ENCODE measurements at regions not wholly inside any gene's neighbourhood (a gene's known extent, or its start where the extent isn't known, plus 50 kb on each side); places are given as distances from the start of the nearest gene placed in this dataset.

DNA sequence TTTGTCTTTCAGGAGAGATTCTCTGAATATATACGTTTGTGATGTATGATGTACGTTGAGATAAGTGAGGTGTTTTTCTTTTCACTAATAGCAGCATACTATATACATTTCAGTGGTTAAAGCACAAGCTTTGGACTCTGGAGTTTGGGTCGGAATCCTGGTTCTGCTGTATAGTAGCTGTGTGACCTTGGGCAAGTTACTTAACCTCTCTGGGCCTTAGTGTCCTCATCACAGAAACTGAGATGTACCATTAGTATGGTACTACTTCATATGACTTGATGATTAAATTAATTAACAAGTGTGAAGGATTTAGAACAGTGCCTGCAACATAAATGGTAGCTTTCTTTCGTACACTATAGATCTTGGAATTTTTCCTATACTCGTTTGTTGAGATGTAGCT, 258.7 kb downstream of the CDCA7 start:
- Histone ChIP-seq H3K27ac (no peak overlapping the region), H3K9me3 (peaks cover 0 to 12% (median 3%) of the 10 kb centered on the region in 8 donors), H3K4me3 (no peak overlapping the region), H3K27me3 (replicated peaks in 1 of 7) (peaks cover 0 to 7% (median 0%) of the 10 kb centered on the region in 7 donors), H3K4me1 (no peaks in the 10 kb centered on the region), H3K36me3 (no peaks in the 10 kb centered on the region)
- 59 to 86% (median 72%) methylated on average over 5 of the region's 5 CpGs for WGBS, 5 donors
- DNase-seq: no peak
- intact Hi-C loops (cut with DNase I; ENCODE audit: low total_unique reads): no loop called here
- TF ChIP-seq POLR2A (IDR thresholded peaks at IDR 0.05): no peak
- TF ChIP-seq, protein P1, sequence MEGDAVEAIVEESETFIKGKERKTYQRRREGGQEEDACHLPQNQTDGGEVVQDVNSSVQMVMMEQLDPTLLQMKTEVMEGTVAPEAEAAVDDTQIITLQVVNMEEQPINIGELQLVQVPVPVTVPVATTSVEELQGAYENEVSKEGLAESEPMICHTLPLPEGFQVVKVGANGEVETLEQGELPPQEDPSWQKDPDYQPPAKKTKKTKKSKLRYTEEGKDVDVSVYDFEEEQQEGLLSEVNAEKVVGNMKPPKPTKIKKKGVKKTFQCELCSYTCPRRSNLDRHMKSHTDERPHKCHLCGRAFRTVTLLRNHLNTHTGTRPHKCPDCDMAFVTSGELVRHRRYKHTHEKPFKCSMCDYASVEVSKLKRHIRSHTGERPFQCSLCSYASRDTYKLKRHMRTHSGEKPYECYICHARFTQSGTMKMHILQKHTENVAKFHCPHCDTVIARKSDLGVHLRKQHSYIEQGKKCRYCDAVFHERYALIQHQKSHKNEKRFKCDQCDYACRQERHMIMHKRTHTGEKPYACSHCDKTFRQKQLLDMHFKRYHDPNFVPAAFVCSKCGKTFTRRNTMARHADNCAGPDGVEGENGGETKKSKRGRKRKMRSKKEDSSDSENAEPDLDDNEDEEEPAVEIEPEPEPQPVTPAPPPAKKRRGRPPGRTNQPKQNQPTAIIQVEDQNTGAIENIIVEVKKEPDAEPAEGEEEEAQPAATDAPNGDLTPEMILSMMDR (IDR thresholded peaks at IDR 0.05 in 8 of 11, conservative IDR thresholded peaks at IDR 0.05 in 3 of 11): no peak
- TF ChIP-seq POLR2AphosphoS5 (IDR thresholded peaks at IDR 0.05): no peak

DNA sequence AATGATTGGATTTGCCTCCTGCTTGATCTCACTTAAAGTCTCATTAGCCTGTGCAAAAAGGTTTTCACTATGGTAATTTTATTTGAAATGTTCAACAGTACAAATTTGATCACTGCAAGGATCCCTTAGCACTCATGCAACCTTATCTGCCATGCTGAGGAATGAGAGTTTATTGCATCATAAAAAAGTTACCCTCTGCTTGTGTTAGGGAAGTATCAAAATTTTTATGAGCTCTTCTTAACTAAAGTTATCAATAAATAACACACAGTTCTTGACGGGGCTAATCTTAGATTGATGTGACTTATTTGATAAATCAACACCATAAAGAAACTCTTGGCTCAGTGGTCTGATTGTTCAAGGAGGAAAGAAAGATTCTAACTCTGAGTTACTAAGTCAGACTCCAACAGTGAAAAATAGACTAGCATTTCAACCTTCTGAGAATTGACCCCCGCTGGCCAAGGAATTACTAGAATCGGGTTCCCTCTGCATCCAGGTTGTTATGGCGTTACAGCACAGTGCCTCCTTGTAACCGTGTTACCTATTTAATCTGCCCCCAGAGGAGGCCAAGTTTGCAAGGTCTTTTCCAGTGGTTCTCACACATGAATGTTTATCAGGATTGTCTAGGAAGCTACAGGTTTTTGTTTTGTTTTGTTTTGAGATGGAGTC, 259.7 kb downstream of the CDCA7 start:
- no peak overlapping the region for H3K27ac ChIP-seq
- TF ChIP-seq, protein P1 (IDR thresholded peaks at IDR 0.05 in 8 of 11, conservative IDR thresholded peaks at IDR 0.05 in 3 of 11): no peak
- TF ChIP-seq POLR2A (IDR thresholded peaks at IDR 0.05) (no peak), POLR2AphosphoS5 (IDR thresholded peaks at IDR 0.05) (no peak)
- 86 to 91% (median 87%) methylated on average over 5 of the region's 5 CpGs for WGBS, 5 donors
- no peaks in the 10 kb centered on the region for H3K36me3 ChIP-seq
- peaks cover 0 to 12% (median 3%) of the 10 kb centered on the region in 8 donors for H3K9me3 ChIP-seq
- no peak for DNase-seq
- intact Hi-C loops (cut with DNase I; ENCODE audit: low total_unique reads): no loop called here
- no peaks in the 10 kb centered on the region for H3K4me1 ChIP-seq
- no peak overlapping the region for H3K4me3 ChIP-seq
- H3K27me3 ChIP-seq (replicated peaks in 1 of 7): peaks cover 0 to 7% (median 0%) of the 10 kb centered on the region in 7 donors

DNA sequence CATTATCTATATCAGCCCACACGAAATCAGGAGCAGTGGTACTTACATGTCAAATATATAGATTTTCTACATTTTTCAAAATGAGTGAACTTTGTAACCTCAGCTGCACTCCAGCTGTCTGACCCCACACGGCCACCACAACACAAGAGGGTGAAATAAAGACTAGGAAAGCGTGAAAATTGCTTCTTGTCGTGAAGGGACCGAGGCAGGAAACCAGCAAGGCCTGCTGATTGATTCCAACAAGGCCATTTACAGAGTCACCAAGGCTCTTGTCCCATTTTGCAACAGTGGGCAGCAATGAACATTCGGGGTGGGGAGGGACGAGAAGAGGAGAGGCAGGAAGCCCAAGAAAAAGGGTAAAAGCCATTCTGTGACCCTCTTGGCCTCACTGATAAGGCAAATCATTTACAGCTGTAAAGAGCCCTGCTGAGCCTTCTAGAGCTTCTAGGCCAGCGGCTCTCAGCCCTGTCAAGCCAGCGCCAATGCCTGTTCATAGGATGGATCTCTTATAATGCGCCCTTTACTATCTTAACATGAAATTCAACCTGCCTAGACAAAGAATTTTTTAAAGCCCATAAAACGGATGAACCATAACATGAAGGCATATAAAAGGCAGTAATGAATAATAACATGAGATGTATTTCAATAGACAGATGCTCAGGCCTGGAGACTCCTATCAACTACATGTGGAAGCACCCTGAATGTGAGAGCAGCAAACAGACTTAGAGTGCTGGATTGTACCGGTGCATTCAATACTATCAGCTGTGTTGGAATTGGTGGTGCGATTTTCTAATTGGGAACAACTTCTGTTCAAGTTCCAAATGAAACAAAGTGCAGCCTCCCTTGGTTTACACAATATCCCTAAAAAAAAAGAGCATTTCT, 269.0 kb downstream of the CDCA7 start:
- 61 to 72% (median 71%) methylated on average over 13 of the region's 13 CpGs for WGBS, 5 donors
- TF ChIP-seq POLR2A (IDR thresholded peaks at IDR 0.05): no peak
- TF ChIP-seq POLR2AphosphoS5 (IDR thresholded peaks at IDR 0.05): no peak
- TF ChIP-seq, protein P1 (IDR thresholded peaks at IDR 0.05 in 8 of 11, conservative IDR thresholded peaks at IDR 0.05 in 3 of 11): no peak
- peaks cover 0 to 4% (median 0%) of the 10 kb centered on the region in 8 donors for H3K9me3 ChIP-seq
- intact Hi-C loops (cut with DNase I; ENCODE audit: low total_unique reads): no loop called here
- H3K4me1 ChIP-seq: peaks cover 0 to 5% (median 0%) of the 10 kb centered on the region in 6 donors
- no peak overlapping the region for H3K4me3 ChIP-seq
- no peak overlapping the region for H3K27ac ChIP-seq
- no peak for DNase-seq
- no peaks in the 10 kb centered on the region for H3K36me3 ChIP-seq
- peaks cover 0 to 12% (median 0%) of the 10 kb centered on the region in 7 donors for H3K27me3 ChIP-seq (replicated peaks in 1 of 7)

DNA sequence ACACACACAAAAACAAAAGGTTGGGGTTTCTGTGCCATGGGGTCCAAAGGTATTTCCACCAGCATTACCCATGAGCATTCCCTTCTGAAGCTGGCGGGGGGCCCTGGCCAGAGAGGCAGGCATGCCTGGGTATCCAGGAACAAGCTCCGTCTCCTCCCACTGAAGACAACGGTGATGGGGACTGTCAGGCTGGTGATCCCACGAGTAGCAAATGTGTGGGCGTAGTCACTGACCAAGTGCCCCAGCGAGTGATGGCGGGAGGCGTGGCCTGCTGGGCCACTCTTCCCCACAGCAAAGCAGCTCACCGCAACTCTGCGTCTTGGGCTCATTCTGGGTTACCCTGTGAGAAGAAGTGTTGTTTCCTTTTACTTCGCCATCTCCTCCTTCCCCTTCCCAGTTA, 270.6 kb downstream of the CDCA7 start:
- Histone ChIP-seq H3K4me3 (no peak overlapping the region), H3K27me3 (replicated peaks in 1 of 7) (peaks cover 0 to 29% (median 0%) of the 10 kb centered on the region in 7 donors), H3K4me1 (peaks cover 0 to 5% (median 0%) of the 10 kb centered on the region in 6 donors), H3K36me3 (no peaks in the 10 kb centered on the region), H3K9me3 (peaks cover 0 to 4% (median 0%) of the 10 kb centered on the region in 8 donors), H3K27ac (no peak overlapping the region)
- intact Hi-C loops (cut with DNase I; ENCODE audit: low total_unique reads): no loop called here
- no peak for DNase-seq
- no peak for TF ChIP-seq POLR2A (IDR thresholded peaks at IDR 0.05)
- TF ChIP-seq, protein P1 (IDR thresholded peaks at IDR 0.05 in 8 of 11, conservative IDR thresholded peaks at IDR 0.05 in 3 of 11): no peak
- WGBS, 5 donors: 85 to 95% (median 89%) methylated on average over 11 of the region's 11 CpGs
